PFSK-1 (cell line): ENCODE measurements at regions not wholly inside any gene's neighbourhood (a gene's known extent, or its start where the extent isn't known, plus 50 kb on each side); places are given as distances from the start of the nearest gene placed in this dataset.

ENCODE experiments used
- FOXP2 ChIP-seq: optimal IDR thresholded peaks from 2 replicates; pipeline ENCODE3; 2011; ENCODE audit warnings: borderline replicate concordance, control low read depth, inconsistent platforms; ENCODE audit not compliant: insufficient read depth; ENCODE audit errors: extremely low read length, extremely low read depth
- POLR2AphosphoS5 ChIP-seq: IDR thresholded peaks from 2 replicates; pipeline ENCODE4 v1.6.1; 2012; ENCODE audit warnings: low read depth, mild to moderate bottlenecking, control low read depth, low read length, moderate library complexity
- SIN3A ChIP-seq: IDR thresholded peaks from 2 replicates; pipeline ENCODE4 v1.6.1; 2012; ENCODE audit warnings: mild to moderate bottlenecking, low read length, moderate library complexity, borderline replicate concordance; ENCODE audit not compliant: insufficient read depth
- TAF1 ChIP-seq: IDR thresholded peaks from 2 replicates; pipeline ENCODE4 v1.6.1; 2012; ENCODE audit warnings: low read length, control low read depth, borderline replicate concordance; ENCODE audit not compliant: insufficient read depth
- TF ChIP-seq, protein P1 (sequence below), 2 experiments: IDR thresholded peaks; 2 replicates each; pipeline versions ENCODE4 v1.6.1 to v1.8.0; 2011 to 2012; ENCODE audit warnings: low read depth in 2 of 2, low read length in 2 of 2, control low read depth in 1 of 2, inconsistent platforms in 1 of 2, mild to moderate bottlenecking in 1 of 2, moderate library complexity in 1 of 2; ENCODE audit not compliant: insufficient read depth in 1 of 2

DNA sequence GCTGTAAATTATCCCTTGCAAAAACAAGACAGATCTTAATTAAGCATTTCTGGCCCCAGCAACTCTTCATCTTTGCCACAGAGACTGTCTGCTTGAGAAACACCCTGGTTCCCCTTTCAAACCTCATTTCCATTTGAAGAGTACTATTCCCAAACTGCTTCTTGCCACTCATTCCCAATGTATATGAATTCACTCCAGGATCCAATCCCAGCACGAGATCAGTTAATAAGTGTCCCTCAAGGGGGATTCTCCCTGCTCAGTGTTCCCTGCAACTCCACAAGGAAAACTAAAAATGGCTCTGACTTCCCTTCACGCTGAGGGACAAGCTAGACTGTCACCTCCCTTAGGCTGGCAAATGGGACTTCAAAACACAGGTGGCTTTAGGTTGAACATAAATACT lies 173.2 kb downstream of the SIPA1L2 start:
- TF ChIP-seq, protein P1, sequence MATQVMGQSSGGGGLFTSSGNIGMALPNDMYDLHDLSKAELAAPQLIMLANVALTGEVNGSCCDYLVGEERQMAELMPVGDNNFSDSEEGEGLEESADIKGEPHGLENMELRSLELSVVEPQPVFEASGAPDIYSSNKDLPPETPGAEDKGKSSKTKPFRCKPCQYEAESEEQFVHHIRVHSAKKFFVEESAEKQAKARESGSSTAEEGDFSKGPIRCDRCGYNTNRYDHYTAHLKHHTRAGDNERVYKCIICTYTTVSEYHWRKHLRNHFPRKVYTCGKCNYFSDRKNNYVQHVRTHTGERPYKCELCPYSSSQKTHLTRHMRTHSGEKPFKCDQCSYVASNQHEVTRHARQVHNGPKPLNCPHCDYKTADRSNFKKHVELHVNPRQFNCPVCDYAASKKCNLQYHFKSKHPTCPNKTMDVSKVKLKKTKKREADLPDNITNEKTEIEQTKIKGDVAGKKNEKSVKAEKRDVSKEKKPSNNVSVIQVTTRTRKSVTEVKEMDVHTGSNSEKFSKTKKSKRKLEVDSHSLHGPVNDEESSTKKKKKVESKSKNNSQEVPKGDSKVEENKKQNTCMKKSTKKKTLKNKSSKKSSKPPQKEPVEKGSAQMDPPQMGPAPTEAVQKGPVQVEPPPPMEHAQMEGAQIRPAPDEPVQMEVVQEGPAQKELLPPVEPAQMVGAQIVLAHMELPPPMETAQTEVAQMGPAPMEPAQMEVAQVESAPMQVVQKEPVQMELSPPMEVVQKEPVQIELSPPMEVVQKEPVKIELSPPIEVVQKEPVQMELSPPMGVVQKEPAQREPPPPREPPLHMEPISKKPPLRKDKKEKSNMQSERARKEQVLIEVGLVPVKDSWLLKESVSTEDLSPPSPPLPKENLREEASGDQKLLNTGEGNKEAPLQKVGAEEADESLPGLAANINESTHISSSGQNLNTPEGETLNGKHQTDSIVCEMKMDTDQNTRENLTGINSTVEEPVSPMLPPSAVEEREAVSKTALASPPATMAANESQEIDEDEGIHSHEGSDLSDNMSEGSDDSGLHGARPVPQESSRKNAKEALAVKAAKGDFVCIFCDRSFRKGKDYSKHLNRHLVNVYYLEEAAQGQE (IDR thresholded peaks at IDR 0.05; ENCODE audit: insufficient read depth in 1 of 2, low read depth in 2 of 2, low read length in 2 of 2): no peak
- TF ChIP-seq POLR2AphosphoS5 (no peak), FOXP2 (no peak), SIN3A (no peak), TAF1 (no peak)

DNA sequence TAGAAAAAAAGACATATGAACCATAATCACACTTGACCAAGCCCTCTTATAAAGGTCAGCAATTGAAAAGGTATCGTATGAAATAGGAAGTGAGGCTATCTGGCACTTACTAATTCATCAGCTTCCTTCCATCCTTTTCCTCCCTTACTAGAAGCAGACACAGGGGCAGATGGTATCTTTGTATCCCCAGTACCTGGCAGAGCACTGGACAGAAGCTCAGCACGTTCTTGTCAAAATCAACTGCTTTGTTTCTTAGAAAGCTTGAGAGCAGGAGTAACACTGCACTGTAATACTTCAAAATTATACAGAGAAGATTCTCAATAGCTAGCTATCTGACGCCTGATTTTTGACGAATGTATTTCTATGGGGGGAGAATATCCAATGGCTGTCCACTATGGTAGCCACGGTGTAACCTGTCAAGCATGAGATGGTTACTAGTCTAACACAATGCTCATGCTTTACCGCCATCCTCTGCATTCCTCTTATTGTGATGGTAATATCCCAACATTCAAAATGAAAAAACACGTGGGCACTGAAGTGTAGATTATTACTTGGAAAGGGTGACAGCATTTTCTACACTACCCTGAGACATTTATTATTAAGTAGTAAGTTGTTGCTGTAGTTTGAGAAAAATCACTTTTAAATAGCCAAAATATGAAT lies 175.6 kb downstream of the SIPA1L2 start:
- TF ChIP-seq POLR2AphosphoS5: no peak
- TF ChIP-seq, protein P1 (IDR thresholded peaks at IDR 0.05; ENCODE audit: insufficient read depth in 1 of 2, low read depth in 2 of 2, low read length in 2 of 2): no peak
- no peak for TF ChIP-seq SIN3A
- no peak for TF ChIP-seq TAF1
- TF ChIP-seq FOXP2: no peak

DNA sequence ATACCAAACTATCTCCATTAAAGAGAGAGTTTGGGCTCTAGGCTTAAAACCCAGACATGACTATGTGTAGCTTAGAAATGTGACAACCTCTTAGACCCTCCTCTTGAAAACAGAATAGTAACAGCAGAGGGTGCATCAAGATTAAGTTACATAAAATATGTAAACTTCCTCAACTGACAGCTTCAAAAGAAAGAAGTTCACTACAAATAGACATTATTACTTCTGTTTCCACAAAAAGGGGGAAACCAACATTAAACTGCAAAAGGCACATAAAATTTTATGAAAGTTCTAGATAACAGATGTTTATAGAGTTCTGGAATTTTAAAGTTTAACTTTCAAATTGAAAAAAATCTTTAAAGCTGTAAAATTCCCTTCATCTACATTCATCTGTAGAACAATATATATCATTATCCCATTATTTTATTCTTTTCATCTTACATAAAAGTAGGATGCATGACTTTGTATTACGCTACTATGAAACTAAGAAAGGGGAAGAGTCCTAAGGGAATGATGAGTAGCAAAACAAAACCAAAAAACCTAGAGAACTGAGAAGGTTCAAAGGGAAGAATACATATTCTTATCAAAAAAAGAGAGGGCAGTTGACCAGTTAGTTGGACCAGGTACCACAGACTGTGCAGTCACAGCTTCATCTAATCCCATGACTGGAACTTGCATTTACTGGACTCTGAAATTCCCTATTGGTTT lies 177.0 kb downstream of the SIPA1L2 start:
- TF ChIP-seq POLR2AphosphoS5: no peak
- no peak for TF ChIP-seq SIN3A
- TF ChIP-seq TAF1: no peak
- TF ChIP-seq, protein P1 (IDR thresholded peaks at IDR 0.05; ENCODE audit: insufficient read depth in 1 of 2, low read depth in 2 of 2, low read length in 2 of 2): no peak
- TF ChIP-seq FOXP2: no peak

DNA sequence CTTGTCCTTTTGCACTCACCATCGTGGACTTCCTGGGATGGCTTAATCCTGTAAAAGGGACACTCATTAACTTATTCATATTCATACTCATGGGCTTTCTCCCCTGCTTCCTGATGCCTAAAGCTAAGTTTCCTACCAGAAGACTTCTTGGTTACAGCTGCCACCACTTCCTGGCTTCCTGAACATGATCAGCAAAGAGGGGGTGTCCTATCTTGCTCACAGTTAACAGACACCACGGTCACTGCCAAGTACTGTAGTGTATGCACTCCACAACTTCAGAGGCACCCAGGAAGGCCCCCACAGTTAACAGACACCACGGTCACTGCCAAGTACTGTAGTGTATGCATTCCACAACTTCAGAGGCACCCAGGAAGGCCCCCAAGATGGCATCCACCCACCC lies 177.8 kb downstream of the SIPA1L2 start:
- TF ChIP-seq SIN3A: no peak

DNA sequence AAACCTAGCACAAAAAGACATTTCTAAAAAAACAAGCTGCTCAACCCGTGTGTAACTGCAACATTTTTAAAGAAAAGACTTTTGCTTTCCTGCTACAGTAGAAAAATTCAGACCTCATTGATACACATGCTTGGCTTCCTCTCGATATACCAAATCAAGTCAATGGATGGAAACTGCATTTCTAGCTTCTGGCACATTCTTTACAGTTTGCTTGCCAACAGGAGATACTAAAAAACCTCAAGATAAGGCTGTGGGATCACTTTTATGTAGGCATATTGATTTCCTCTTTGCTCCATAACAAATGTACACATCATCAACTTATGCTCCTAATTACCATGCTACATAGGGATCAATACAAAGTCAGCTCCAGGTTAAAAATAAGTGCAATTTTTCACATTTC lies 178.4 kb downstream of the SIPA1L2 start:
- no peak for TF ChIP-seq FOXP2
- no peak for TF ChIP-seq TAF1
- TF ChIP-seq, protein P1 (IDR thresholded peaks at IDR 0.05; ENCODE audit: insufficient read depth in 1 of 2, low read depth in 2 of 2, low read length in 2 of 2): no peak
- no peak for TF ChIP-seq SIN3A
- TF ChIP-seq POLR2AphosphoS5: no peak
